Upper lobe of left lung (tissue), 4 donors: ENCODE measurements at regions not wholly inside any gene's neighbourhood (a gene's known extent, or its start where the extent isn't known, plus 50 kb on each side); places are given as distances from the start of the nearest gene placed in this dataset.

Experiments used
- EP300 ChIP-seq, 4 donors: sonication (generic); formaldehyde crosslinking; IDR thresholded peaks; one replicate each; pipeline ENCODE4 v1.5.1; 2017; ENCODE audit warnings: antibody characterized with exemption in 4 of 4, control low read depth in 2 of 4
- POLR2A ChIP-seq, 4 donors: fragments of 450-650 bp; IDR thresholded peaks; one replicate each; pipeline ENCODE4 v1.5.1; 2016 to 2017; ENCODE audit warnings: antibody characterized with exemption in 4 of 4, mild to moderate bottlenecking in 2 of 4
- TF ChIP-seq, protein P1 (sequence below), 6 experiments: fragments of 450-650 bp in 4 of 6; fragments of 200-600 bp in 2 of 6; sonication (generic) in 2 of 6; IDR thresholded peaks; one replicate each; pipeline ENCODE4 v1.5.1; 2016 to 2019; ENCODE audit warnings: antibody characterized with exemption in 6 of 6

DNA sequence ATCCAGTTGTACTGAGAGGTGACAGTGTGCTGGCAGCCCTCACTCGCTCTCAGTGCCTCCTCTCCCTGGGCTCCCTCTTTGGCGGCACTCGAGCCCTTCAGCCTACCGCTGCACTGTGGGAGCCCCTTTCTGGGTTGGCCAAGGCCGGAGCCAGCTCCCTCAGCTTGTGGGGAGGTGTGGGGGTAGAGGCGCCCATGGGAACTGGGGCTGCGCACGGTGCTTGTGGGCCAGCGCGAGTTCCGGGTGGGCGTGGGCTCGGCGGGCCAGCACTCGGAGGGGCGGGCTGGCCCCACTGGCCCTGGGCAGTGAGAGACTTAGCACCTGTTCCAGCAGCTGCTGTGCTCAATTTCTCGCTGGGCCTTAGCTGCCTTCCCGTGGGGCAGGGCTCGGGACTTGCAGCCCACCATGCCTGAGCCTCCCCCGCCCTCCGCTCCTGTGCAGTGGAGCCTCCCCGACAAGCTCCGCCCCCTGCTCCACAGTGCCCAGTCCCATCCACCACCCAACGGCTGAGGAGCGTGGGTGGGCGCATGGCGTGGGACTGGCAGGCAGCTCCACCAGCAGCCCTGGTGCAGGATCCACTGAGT is 342.2 kb upstream of the ZNF608 start:
- TF ChIP-seq POLR2A (IDR thresholded peaks at IDR 0.05), result no peak
- no peak for TF ChIP-seq EP300 (IDR thresholded peaks at IDR 0.05)
- TF ChIP-seq, protein P1, sequence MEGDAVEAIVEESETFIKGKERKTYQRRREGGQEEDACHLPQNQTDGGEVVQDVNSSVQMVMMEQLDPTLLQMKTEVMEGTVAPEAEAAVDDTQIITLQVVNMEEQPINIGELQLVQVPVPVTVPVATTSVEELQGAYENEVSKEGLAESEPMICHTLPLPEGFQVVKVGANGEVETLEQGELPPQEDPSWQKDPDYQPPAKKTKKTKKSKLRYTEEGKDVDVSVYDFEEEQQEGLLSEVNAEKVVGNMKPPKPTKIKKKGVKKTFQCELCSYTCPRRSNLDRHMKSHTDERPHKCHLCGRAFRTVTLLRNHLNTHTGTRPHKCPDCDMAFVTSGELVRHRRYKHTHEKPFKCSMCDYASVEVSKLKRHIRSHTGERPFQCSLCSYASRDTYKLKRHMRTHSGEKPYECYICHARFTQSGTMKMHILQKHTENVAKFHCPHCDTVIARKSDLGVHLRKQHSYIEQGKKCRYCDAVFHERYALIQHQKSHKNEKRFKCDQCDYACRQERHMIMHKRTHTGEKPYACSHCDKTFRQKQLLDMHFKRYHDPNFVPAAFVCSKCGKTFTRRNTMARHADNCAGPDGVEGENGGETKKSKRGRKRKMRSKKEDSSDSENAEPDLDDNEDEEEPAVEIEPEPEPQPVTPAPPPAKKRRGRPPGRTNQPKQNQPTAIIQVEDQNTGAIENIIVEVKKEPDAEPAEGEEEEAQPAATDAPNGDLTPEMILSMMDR (IDR thresholded peaks at IDR 0.05), result no peak
